AG04450 (cell line): ENCODE measurements at regions not wholly inside any gene's neighbourhood (a gene's known extent, or its start where the extent isn't known, plus 50 kb on each side); places are given as distances from the start of the nearest gene placed in this dataset.

Source experiments
- CTCF ChIA-PET: fragments of 300-600, 350-600 bp; formaldehyde crosslinking; extraction: SDS; loops from one replicate; lab custom pipeline; 2022; ENCODE audit warnings: antibody characterized with exemption, inconsistent platforms; lab: Charles Lee
- POLR2A ChIA-PET: fragments of 350-600 bp; formaldehyde crosslinking; extraction: SDS; loops from one replicate; lab custom pipeline; 2021; ENCODE audit warnings: antibody characterized with exemption, inconsistent platforms; lab: Yijun Ruan, JAX
- DNase-seq: peaks from one replicate; pipeline ENCODE4 v3.0.0-alpha.2; 2011; ENCODE audit warnings: low read depth, low spot score
- H3K27ac ChIP-seq: one replicate; pipeline ENCODE4 v1.5.1; 2012; ENCODE audit warnings: low read depth, low read length, control low read depth
- H3K27me3 ChIP-seq: one replicate; pipeline ENCODE4 v1.6.0; 2012; ENCODE audit warnings: low read length; ENCODE audit not compliant: control insufficient read depth, insufficient read depth
- H3K4me3 ChIP-seq: 2 replicates; pipeline ENCODE4 v1.5.1; 2011; ENCODE audit warnings: mild to moderate bottlenecking, low read depth, low read length, control low read depth
- H3K9me3 ChIP-seq: 2 replicates; pipeline ENCODE4 v1.5.1; 2012; ENCODE audit warnings: low read length; ENCODE audit not compliant: control insufficient read depth, insufficient read depth
- CTCF ChIP-seq: IDR thresholded peaks from 2 replicates; pipeline ENCODE4 v1.5.1; 2011; ENCODE audit warnings: low read depth, low read length, control low read depth, inconsistent platforms

- POLR2A ChIA-PET: no interaction called here
- Histone ChIP-seq H3K9me3 (no peaks in the 10 kb centered on the region), H3K27ac (no peak overlapping the region), H3K27me3 (peaks cover 9% of the 10 kb centered on the region), H3K4me3 (no peak overlapping the region)
- no peak for DNase-seq
- TF ChIP-seq CTCF: no peak
- CTCF ChIA-PET: interaction anchor here (0.6 to 1.6 kb wide), 3 partner anchors 36 to 147 kb away, joined by 3 to 5 read pairs (median 5); no protein-coding TSS in a partner anchor
These were observed 158.1 kb downstream of the UNC5CL start for GRCh38 chr6:40880906-40881305.

- POLR2A ChIA-PET: no interaction called here
These were observed 159.9 kb downstream of the UNC5CL start for GRCh38 chr6:40879169-40879568.

GRCh38 chr6:40877362-40877761 lies 161.7 kb downstream of the UNC5CL start:
- TF ChIP-seq CTCF: no peak
- CTCF ChIA-PET: interaction anchor here (0.5 kb wide), 1 partner anchor 53 kb away, joined by 6 read pairs; no protein-coding TSS in a partner anchor
- peaks cover 5% of the 10 kb centered on the region for H3K27me3 ChIP-seq
- no peak overlapping the region for H3K27ac ChIP-seq
- DNase-seq: no peak
- no peaks in the 10 kb centered on the region for H3K9me3 ChIP-seq
- H3K4me3 ChIP-seq: no peak overlapping the region
- POLR2A ChIA-PET: no interaction called here

More at GRCh38 chr6:40879169-40879568, 159.9 kb downstream of the UNC5CL start:
- peaks cover 12% of the 10 kb centered on the region for H3K27me3 ChIP-seq
- TF ChIP-seq CTCF: no peak
- DNase-seq: no peak
- no peak overlapping the region for H3K4me3 ChIP-seq
- H3K27ac ChIP-seq: no peak overlapping the region
- no peaks in the 10 kb centered on the region for H3K9me3 ChIP-seq
- CTCF ChIA-PET: no interaction called here

- Histone ChIP-seq H3K27me3 (peaks cover 6% of the 10 kb centered on the region), H3K4me3 (no peak overlapping the region), H3K27ac (no peak overlapping the region), H3K9me3 (no peaks in the 10 kb centered on the region)
- TF ChIP-seq CTCF: no peak
- ChIA-PET CTCF (no interaction called here), POLR2A (no interaction called here)
- no peak for DNase-seq
These were observed 162.7 kb downstream of the UNC5CL start for GRCh38 chr6:40876336-40876735.

- H3K9me3 ChIP-seq: no peaks in the 10 kb centered on the region
- no peak overlapping the region for H3K27ac ChIP-seq
- DNase-seq: no peak
- TF ChIP-seq CTCF: no peak
- H3K27me3 ChIP-seq: peaks cover 8% of the 10 kb centered on the region
- POLR2A ChIA-PET: no interaction called here
- CTCF ChIA-PET: no interaction called here
- H3K4me3 ChIP-seq: no peak overlapping the region
These were observed 164.5 kb downstream of the UNC5CL start for GRCh38 chr6:40874495-40874894.
